GM23248 (cell line): ENCODE measurements at regions not wholly inside any gene's neighbourhood (a gene's known extent, or its start where the extent isn't known, plus 50 kb on each side); places are given as distances from the start of the nearest gene placed in this dataset.

ENCODE experiments used
- DNase-seq: peaks from one replicate; pipeline ENCODE4 v3.0.0-alpha.2; 2015
- H2AFZ ChIP-seq: fragments of 200-600 bp; sonication (generic); 2 replicates; pipeline ENCODE4 v1.6.1; 2016; ENCODE audit warnings: antibody characterized with exemption
- H3F3A ChIP-seq: fragments of 200-600 bp; sonication (generic); 2 replicates; pipeline ENCODE4 v1.6.1; 2016; ENCODE audit warnings: mild to moderate bottlenecking, antibody characterized with exemption, mixed run types; ENCODE audit not compliant: insufficient read depth
- H3K27ac ChIP-seq: fragments of 200-600 bp; sonication (generic); 2 replicates; pipeline ENCODE4 v1.5.1; 2016; ENCODE audit warnings: mild to moderate bottlenecking
- H3K27me3 ChIP-seq: fragments of 200-600 bp; sonication (generic); replicated peaks from 2 replicates; pipeline ENCODE4 v1.6.1; 2016; ENCODE audit warnings: mild to moderate bottlenecking; ENCODE audit not compliant: insufficient read depth
- H3K36me3 ChIP-seq: fragments of 200-600 bp; sonication (generic); 2 replicates; pipeline ENCODE4 v1.6.1; 2016; ENCODE audit warnings: low read depth, mild to moderate bottlenecking
- H3K4me1 ChIP-seq: fragments of 200-600 bp; sonication (generic); 2 replicates; pipeline ENCODE4 v1.6.1; 2016; ENCODE audit warnings: mild to moderate bottlenecking; ENCODE audit not compliant: insufficient read depth
- H3K4me2 ChIP-seq: fragments of 200-600 bp; sonication (generic); one replicate; pipeline ENCODE4 v1.6.1; 2016; ENCODE audit warnings: mild to moderate bottlenecking; ENCODE audit not compliant: unreplicated experiment
- H3K4me3 ChIP-seq: fragments of 200-600 bp; sonication (generic); 2 replicates; pipeline ENCODE4 v1.5.1; 2016; ENCODE audit warnings: mild to moderate bottlenecking
- H3K79me2 ChIP-seq: fragments of 200-600 bp; sonication (generic); 2 replicates; pipeline ENCODE4 v1.6.1; 2016; ENCODE audit warnings: mild to moderate bottlenecking; ENCODE audit not compliant: insufficient read depth
- H3K9ac ChIP-seq: fragments of 200-600 bp; sonication (generic); 2 replicates; pipeline ENCODE4 v1.6.1; 2016; ENCODE audit warnings: mild to moderate bottlenecking
- H3K9me2 ChIP-seq: fragments of 200-600 bp; sonication (generic); 2 replicates; pipeline ENCODE4 v1.6.1; 2016; ENCODE audit warnings: mixed run types, mild to moderate bottlenecking, moderate library complexity; ENCODE audit not compliant: insufficient read depth
- H3K9me3 ChIP-seq: fragments of 200-600 bp; sonication (generic); one replicate; pipeline ENCODE4 v1.6.1; 2017; ENCODE audit warnings: low read depth
- H4K20me1 ChIP-seq: fragments of 200-600 bp; sonication (generic); 2 replicates; pipeline ENCODE4 v1.6.0; 2016; ENCODE audit not compliant: insufficient read depth
- EZH2 ChIP-seq: fragments of 200-600 bp; sonication (generic); IDR thresholded peaks from 2 replicates; pipeline ENCODE4 v1.6.1; 2018; ENCODE audit warnings: antibody characterized with exemption, mild to moderate bottlenecking; ENCODE audit not compliant: insufficient read depth, poor library complexity, severe bottlenecking
- EZH2phosphoT487 ChIP-seq: fragments of 200-600 bp; sonication (generic); IDR thresholded peaks from 2 replicates; pipeline ENCODE4 v1.6.1; 2018; ENCODE audit warnings: antibody characterized with exemption, moderate library complexity, mild to moderate bottlenecking, low read depth; ENCODE audit not compliant: insufficient read depth
- WGBS, 2 experiments: methylation state at CpG; one replicate each; pipeline ENCODE4 v1.1.6; 2015 to 2017; ENCODE audit warnings: low lambda C conversion rate in 2 of 2, low coverage in 1 of 2; ENCODE audit errors: missing lambda C conversion rate in 2 of 2; 5-methylcytosine and 5-hydroxymethylcytosine counted together
- in situ Hi-C: fragments of 300-500 bp; cut with MboI; formaldehyde crosslinking; loops from 2 replicates; pipeline ENCODE4 v1.15.0; 2020

GRCh38 chr7:21198921-21199320 is 229.0 kb upstream of the SP4 start:
- no peaks in the 10 kb centered on the region for H3K4me1 ChIP-seq
- no peak overlapping the region for H3K9ac ChIP-seq
- no peaks in the 10 kb centered on the region for H3K9me3 ChIP-seq
- H3K4me3 ChIP-seq = no peak overlapping the region
- H3F3A ChIP-seq = no peaks in the 10 kb centered on the region
- no peak overlapping the region for H3K4me2 ChIP-seq
- TF ChIP-seq EZH2phosphoT487 (no peak), EZH2 (no peak)
- no peaks in the 10 kb centered on the region for H4K20me1 ChIP-seq
- H3K27ac ChIP-seq = no peak overlapping the region
- 0 to 8% methylated on average over 1 of the region's 1 CpG for WGBS, 2 experiments
- H3K9me2 ChIP-seq = no peaks in the 10 kb centered on the region
- H3K27me3 ChIP-seq = no peaks in the 10 kb centered on the region
- DNase-seq = no peak
- H3K79me2 ChIP-seq = no peaks in the 10 kb centered on the region
- no peaks in the 10 kb centered on the region for H3K36me3 ChIP-seq
- in situ Hi-C loops = no loop called here
- H2AFZ ChIP-seq = no peak overlapping the region

- H3K36me3 ChIP-seq = no peaks in the 10 kb centered on the region
- H3K4me3 ChIP-seq = no peak overlapping the region
- H3K27ac ChIP-seq = no peak overlapping the region
- no peaks in the 10 kb centered on the region for H3K27me3 ChIP-seq
- no peak overlapping the region for H2AFZ ChIP-seq
- no peak overlapping the region for H3K4me2 ChIP-seq
- no peak for DNase-seq
- in situ Hi-C loops = no loop called here
- TF ChIP-seq EZH2 (no peak), EZH2phosphoT487 (no peak)
- no peaks in the 10 kb centered on the region for H3K4me1 ChIP-seq
- WGBS, 2 experiments = 28 to 36% methylated on average over 7 of the region's 7 CpGs
- no peak overlapping the region for H3K9ac ChIP-seq
- H3K9me3 ChIP-seq = no peaks in the 10 kb centered on the region
- no peaks in the 10 kb centered on the region for H3K79me2 ChIP-seq
- H3K9me2 ChIP-seq = no peaks in the 10 kb centered on the region
- no peaks in the 10 kb centered on the region for H3F3A ChIP-seq
- no peaks in the 10 kb centered on the region for H4K20me1 ChIP-seq
Observed at GRCh38 chr7:21200503-21200902, 227.4 kb upstream of the SP4 start.

GRCh38 chr7:21214657-21215056 is 213.2 kb upstream of the SP4 start:
- Histone ChIP-seq H3K4me1 (no peaks in the 10 kb centered on the region), H3K9me2 (no peaks in the 10 kb centered on the region), H3K9ac (no peak overlapping the region), H3K4me2 (no peak overlapping the region), H3K4me3 (no peak overlapping the region), H3K27me3 (no peaks in the 10 kb centered on the region), H3F3A (no peaks in the 10 kb centered on the region), H3K79me2 (no peaks in the 10 kb centered on the region), H4K20me1 (no peaks in the 10 kb centered on the region), H3K9me3 (no peaks in the 10 kb centered on the region), H2AFZ (no peak overlapping the region), H3K27ac (no peak overlapping the region), H3K36me3 (no peaks in the 10 kb centered on the region)
- in situ Hi-C loops = no loop called here
- 28 to 32% methylated on average over 1 of the region's 1 CpG for WGBS, 2 experiments
- DNase-seq = no peak
- TF ChIP-seq EZH2 = no peak
- no peak for TF ChIP-seq EZH2phosphoT487

- Histone ChIP-seq H4K20me1 (no peaks in the 10 kb centered on the region), H2AFZ (no peak overlapping the region), H3K9me2 (no peaks in the 10 kb centered on the region), H3K4me1 (no peaks in the 10 kb centered on the region), H3K9me3 (no peaks in the 10 kb centered on the region), H3K36me3 (no peaks in the 10 kb centered on the region), H3K27ac (no peak overlapping the region), H3K79me2 (no peaks in the 10 kb centered on the region), H3K9ac (no peak overlapping the region), H3K4me3 (no peak overlapping the region), H3F3A (no peaks in the 10 kb centered on the region), H3K4me2 (no peak overlapping the region), H3K27me3 (no peaks in the 10 kb centered on the region)
- in situ Hi-C loops = no loop called here
- TF ChIP-seq EZH2 (no peak), EZH2phosphoT487 (no peak)
- no peak for DNase-seq
- WGBS, 2 experiments = 0% methylated on average over 1 of the region's 1 CpG
Observed at GRCh38 chr7:21215307-21215706, 212.6 kb upstream of the SP4 start.

- DNase-seq = no peak
- Histone ChIP-seq H3F3A (no peaks in the 10 kb centered on the region), H3K9me2 (no peaks in the 10 kb centered on the region), H3K4me1 (no peaks in the 10 kb centered on the region), H3K9ac (no peak overlapping the region), H3K36me3 (no peaks in the 10 kb centered on the region), H4K20me1 (no peaks in the 10 kb centered on the region), H3K27ac (no peak overlapping the region), H2AFZ (no peak overlapping the region), H3K27me3 (no peaks in the 10 kb centered on the region), H3K4me2 (no peak overlapping the region), H3K9me3 (no peaks in the 10 kb centered on the region), H3K79me2 (no peaks in the 10 kb centered on the region), H3K4me3 (no peak overlapping the region)
- WGBS, 2 experiments = 28 to 33% methylated on average over 1 of the region's 1 CpG
- TF ChIP-seq EZH2 = no peak
- TF ChIP-seq EZH2phosphoT487 = no peak
- in situ Hi-C loops = no loop called here
Observed at GRCh38 chr7:21217365-21217764, 210.5 kb upstream of the SP4 start.
